Thyroid gland (tissue), 4 donors: ENCODE measurements at regions not wholly inside any gene's neighbourhood (a gene's known extent, or its start where the extent isn't known, plus 50 kb on each side); places are given as distances from the start of the nearest gene placed in this dataset.

Source experiments
- DNase-seq, 2 donors: peaks; one replicate each; pipeline ENCODE4 v3.0.0-alpha.2; 2019
- H3K27ac ChIP-seq, 3 donors: fragments of 200-600 bp; sonication (generic); 1 replicate in 2 of 3; 2 replicates in 1 of 3; pipeline ENCODE4 v1.5.1; 2016 to 2019; ENCODE audit warnings: mild to moderate bottlenecking in 1 of 3, moderate library complexity in 1 of 3
- H3K27me3 ChIP-seq: fragments of 200-600 bp; sonication (generic); one replicate; pipeline ENCODE4 v1.5.1; 2019
- H3K36me3 ChIP-seq, 2 donors: fragments of 200-600 bp; sonication (generic); one replicate each; pipeline ENCODE4 v1.5.1; 2016 to 2019
- H3K4me1 ChIP-seq, 2 donors: fragments of 200-600 bp; sonication (generic); one replicate each; pipeline ENCODE4 v1.5.1; 2017 to 2019
- H3K4me3 ChIP-seq, 3 donors: fragments of 200-600 bp; sonication (generic); replicated peaks in 1 of 3; 1 replicate in 2 of 3; 2 replicates in 1 of 3; pipeline ENCODE4 v1.5.1; 2016; ENCODE audit warnings: mild to moderate bottlenecking in 1 of 3
- H3K9me3 ChIP-seq: fragments of 200-600 bp; sonication (generic); one replicate; pipeline ENCODE4 v1.5.1; 2017
- CTCF ChIP-seq, 6 experiments: fragments of 200-600 bp in 3 of 6; fragments of 450-650 bp in 3 of 6; sonication (generic) in 3 of 6; IDR thresholded peaks; one replicate each; pipeline ENCODE4 v1.5.1; 2016 to 2019; ENCODE audit warnings: antibody characterized with exemption in 6 of 6, mild to moderate bottlenecking in 2 of 6, inconsistent platforms in 1 of 6, moderate library complexity in 1 of 6
- POLR2A ChIP-seq, 2 donors: fragments of 450-650 bp; IDR thresholded peaks; one replicate each; pipeline ENCODE4 v1.6.1; 2017; ENCODE audit warnings: antibody characterized with exemption in 2 of 2, mild to moderate bottlenecking in 2 of 2, moderate library complexity in 1 of 2
- WGBS, 2 donors: methylation state at CpG; one replicate each; pipeline ENCODE4 v1.1.5; 2017; 5-methylcytosine and 5-hydroxymethylcytosine counted together
- intact Hi-C: fragments of 100-400 bp; cut with DNase I; formaldehyde crosslinking; loops from one replicate; pipeline ENCODE4 v1.15.1; 2023

GRCh38 chr6:169144356-169144755, 109.3 kb downstream of the THBS2 start:
- Histone ChIP-seq H3K4me1 (no peaks in the 10 kb centered on the region), H3K36me3 (no peaks in the 10 kb centered on the region), H3K27me3 (no peaks in the 10 kb centered on the region), H3K27ac (no peak overlapping the region), H3K9me3 (no peaks in the 10 kb centered on the region), H3K4me3 (no peak overlapping the region)
- TF ChIP-seq CTCF (IDR thresholded peaks at IDR 0.05) (no peak), POLR2A (IDR thresholded peaks at IDR 0.05) (no peak)
- intact Hi-C loops: no loop called here
- 81 to 85% methylated on average over 2 of the region's 2 CpGs for WGBS, 2 donors
- no peak for DNase-seq

GRCh38 chr6:169142538-169142844, 111.2 kb downstream of the THBS2 start:
- WGBS, 2 donors: 85 to 91% methylated on average over 8 of the region's 8 CpGs
- no peaks in the 10 kb centered on the region for H3K27me3 ChIP-seq
- no peak for TF ChIP-seq CTCF (IDR thresholded peaks at IDR 0.05)
- no peak overlapping the region for H3K4me3 ChIP-seq
- no peaks in the 10 kb centered on the region for H3K36me3 ChIP-seq
- no peak overlapping the region for H3K27ac ChIP-seq
- DNase-seq: no peak
- intact Hi-C loops: no loop called here
- H3K9me3 ChIP-seq: no peaks in the 10 kb centered on the region
- no peaks in the 10 kb centered on the region for H3K4me1 ChIP-seq

- TF ChIP-seq POLR2A (IDR thresholded peaks at IDR 0.05): no peak
- no peak for TF ChIP-seq CTCF (IDR thresholded peaks at IDR 0.05)
- intact Hi-C loops: no loop called here
- no peak for DNase-seq
- no peaks in the 10 kb centered on the region for H3K27me3 ChIP-seq
- H3K36me3 ChIP-seq: no peaks in the 10 kb centered on the region
- no peaks in the 10 kb centered on the region for H3K4me1 ChIP-seq
- no peaks in the 10 kb centered on the region for H3K9me3 ChIP-seq
- no peak overlapping the region for H3K27ac ChIP-seq
- WGBS, 2 donors: 57 to 72% methylated on average over 12 to 18 of the region's 18 CpGs
- no peak overlapping the region for H3K4me3 ChIP-seq
These were observed 111.7 kb downstream of the THBS2 start for GRCh38 chr6:169141671-169142537.

GRCh38 chr6:169140986-169141495, 112.6 kb downstream of the THBS2 start:
- no peaks in the 10 kb centered on the region for H3K36me3 ChIP-seq
- no peak for DNase-seq
- no peak overlapping the region for H3K4me3 ChIP-seq
- no peaks in the 10 kb centered on the region for H3K27me3 ChIP-seq
- no peaks in the 10 kb centered on the region for H3K4me1 ChIP-seq
- no peaks in the 10 kb centered on the region for H3K9me3 ChIP-seq
- no peak overlapping the region for H3K27ac ChIP-seq
- intact Hi-C loops: no loop called here
- WGBS, 2 donors: 93 to 95% methylated on average over 11 of the region's 11 CpGs
- TF ChIP-seq POLR2A (IDR thresholded peaks at IDR 0.05): no peak
- TF ChIP-seq CTCF (IDR thresholded peaks at IDR 0.05): no peak

- Histone ChIP-seq H3K27me3 (no peaks in the 10 kb centered on the region), H3K36me3 (no peaks in the 10 kb centered on the region), H3K27ac (no peak overlapping the region), H3K9me3 (no peaks in the 10 kb centered on the region), H3K4me1 (no peaks in the 10 kb centered on the region), H3K4me3 (no peak overlapping the region)
- 93 to 96% methylated on average over 38 to 45 of the region's 50 CpGs for WGBS, 2 donors
- intact Hi-C loops: no loop called here
- DNase-seq: no peak
- TF ChIP-seq CTCF (IDR thresholded peaks at IDR 0.05): no peak
- no peak for TF ChIP-seq POLR2A (IDR thresholded peaks at IDR 0.05)
These were observed 114.3 kb downstream of the THBS2 start for GRCh38 chr6:169139179-169139971.
